ENCODE measurements at regions not wholly inside any gene's neighbourhood (a gene's known extent, or its start where the extent isn't known, plus 50 kb on each side); places are given as distances from the start of the nearest gene placed in this dataset.

DNA sequence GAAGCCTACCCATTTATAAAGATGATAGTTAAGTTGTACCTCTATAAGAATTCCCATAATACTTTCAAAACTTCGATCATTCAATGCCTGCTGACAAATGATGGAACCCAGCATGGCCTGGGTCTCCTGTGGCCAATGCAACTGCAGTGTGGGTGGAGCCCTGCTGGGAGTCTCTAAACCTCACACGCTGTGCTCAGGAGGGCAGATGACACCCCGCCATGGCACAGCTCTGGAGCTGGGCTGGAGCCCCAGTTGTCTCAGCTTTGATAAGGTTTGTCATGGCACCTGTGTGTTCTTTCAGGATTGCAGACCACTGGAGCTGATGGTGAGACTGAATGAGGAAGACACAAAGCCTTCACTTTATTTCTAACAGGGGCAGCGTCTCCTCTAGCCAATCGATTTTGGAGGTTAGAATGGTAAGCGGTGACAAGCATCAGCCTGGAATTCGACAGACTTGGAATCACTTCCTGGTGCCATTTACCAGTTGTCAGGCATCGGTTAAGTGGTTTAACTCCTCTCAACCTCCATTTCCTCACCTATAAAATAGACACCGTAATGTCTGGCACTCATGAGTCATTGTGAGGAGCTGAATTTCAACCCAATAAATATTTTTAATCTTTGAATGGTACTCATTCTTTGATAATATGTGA, 383.6 kb upstream of the SALL3 start:
- FAIRE-seq, result no peak
- no peak for DNase-seq (ENCODE audit: insufficient read length, low spot score)

DNA sequence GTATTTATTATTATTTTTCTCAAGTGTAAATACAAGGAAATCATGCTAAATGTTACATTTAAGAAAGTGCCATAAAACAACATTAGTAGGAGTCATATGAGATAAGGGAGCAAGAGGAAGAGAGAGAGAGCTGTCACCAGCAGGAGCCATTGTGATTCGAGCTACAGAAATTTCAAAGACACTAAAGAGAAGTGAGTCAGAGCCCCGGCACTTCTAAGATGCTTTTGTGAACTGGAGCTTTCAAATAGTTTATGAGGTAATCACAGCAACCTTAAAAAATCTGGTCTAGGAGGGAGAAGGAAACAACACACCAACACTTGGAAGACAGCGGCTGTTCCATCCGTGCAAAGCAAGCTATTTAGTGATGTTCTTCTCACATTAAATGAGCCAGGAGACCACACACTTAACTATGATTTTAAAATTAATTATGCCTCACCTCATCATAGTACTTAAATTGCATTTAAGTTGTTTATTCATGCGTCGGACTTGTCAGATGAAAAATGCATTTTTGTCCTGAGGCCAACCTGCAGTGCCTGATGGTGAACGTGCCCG, 382.7 kb upstream of the SALL3 start:
- DNase-seq (ENCODE audit: insufficient read length, low spot score) (no peak), FAIRE-seq (no peak)

DNA sequence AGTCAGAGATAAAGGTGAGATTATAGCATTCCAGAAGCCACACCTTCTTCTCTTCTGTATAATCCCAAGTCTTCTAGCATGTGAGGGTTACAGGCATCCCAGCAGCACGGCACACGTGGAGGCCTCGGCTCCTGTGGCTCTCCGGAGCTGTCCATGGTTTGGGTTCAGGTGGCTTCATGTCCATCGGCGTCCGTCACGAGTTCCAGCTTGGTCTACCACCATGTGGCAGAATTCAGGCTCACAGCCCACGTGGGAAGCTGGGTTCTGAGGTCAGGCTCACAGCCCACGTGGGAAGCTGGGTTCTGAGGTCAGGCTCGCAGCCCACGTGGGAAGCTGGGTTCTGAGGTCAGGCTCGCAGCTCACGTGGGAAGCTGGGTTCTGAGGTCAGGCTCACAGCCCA, 378.3 kb upstream of the SALL3 start:
- no peak for FAIRE-seq
- no peak for DNase-seq (ENCODE audit: insufficient read length, low spot score)

DNA sequence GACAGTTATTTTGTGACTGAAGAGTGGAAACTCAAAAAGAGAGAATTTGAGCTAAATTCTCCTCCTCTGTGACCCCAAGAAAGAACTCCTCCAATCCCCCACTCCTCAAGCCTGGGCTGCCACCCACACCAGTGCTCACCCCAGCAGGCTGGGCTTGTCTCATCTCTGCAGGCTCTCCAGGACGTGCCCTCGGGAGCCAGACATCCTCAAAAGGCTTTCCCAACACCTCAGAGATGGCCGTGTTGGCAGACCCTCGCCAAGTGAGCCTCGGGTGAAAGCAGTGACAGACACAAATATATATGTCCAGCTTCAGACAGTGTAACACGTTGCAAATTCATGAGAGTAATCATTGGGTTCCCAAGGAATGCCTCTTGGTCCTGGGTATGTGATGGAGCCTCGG, 377.7 kb upstream of the SALL3 start:
- FAIRE-seq (no peak), DNase-seq (ENCODE audit: insufficient read length, low spot score) (no peak)

DNA sequence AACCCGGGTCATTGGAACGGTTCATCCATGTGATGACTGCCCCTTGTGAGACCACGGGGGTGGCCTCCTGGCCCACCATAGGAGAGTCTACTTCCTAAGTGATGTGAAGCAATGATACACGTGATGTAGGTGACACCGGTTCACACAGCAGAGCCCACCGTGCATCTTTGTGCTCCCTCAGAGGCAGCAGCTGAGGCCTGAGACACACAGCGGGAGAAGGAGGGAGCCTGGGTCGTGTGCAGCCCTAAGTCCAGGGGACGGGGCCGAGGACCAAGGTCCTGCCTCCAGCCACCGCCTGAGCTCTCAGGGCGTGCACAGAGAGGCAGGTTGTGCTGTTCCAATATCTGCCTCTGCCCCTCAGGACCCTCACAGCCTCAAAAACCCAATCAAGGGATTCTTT, 377.2 kb upstream of the SALL3 start:
- no peak for FAIRE-seq
- no peak for DNase-seq (ENCODE audit: insufficient read length, low spot score)

DNA sequence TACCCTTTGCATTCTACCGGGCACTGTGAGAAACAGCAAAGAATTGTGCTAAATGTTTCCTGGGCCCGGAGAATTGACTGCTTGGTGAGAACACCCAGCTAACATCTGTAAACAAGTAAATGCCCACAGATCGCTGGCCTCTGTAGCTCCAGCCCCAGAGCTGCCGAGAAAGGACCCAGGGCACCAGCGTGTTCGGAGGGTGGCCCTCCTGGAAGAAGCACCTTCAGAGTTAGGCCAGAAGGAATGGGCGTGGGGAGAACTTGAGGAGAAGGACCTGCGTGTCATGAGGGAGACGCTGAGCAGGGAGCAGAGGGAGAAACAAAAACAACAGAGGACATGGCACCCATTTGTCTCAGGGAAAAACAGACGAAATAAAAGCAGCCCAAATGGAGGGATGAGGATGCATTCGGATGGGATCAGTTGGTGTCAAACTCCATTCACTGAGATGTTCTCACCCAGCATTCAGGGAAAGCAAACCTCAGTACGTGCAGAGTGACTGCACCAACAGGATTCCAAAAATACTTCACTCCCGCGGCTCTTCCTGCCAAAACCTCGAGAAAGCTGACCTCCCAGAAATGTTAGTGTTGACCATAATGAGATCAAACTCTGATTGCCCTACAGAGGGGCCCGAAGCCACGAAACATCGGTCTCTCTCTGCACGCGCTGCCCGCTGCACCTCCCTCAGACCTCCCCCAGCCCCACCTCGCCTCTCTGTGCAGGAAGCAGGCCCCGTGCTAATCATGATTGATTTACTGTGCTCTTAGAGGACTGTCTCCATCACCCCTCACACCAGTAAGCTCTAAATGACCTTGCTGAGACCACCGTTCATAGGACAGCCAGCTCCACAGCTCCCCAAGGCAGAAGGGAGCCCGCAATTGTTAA, 376.3 kb upstream of the SALL3 start:
- no peak for DNase-seq (ENCODE audit: insufficient read length, low spot score)
- no peak for FAIRE-seq

DNA sequence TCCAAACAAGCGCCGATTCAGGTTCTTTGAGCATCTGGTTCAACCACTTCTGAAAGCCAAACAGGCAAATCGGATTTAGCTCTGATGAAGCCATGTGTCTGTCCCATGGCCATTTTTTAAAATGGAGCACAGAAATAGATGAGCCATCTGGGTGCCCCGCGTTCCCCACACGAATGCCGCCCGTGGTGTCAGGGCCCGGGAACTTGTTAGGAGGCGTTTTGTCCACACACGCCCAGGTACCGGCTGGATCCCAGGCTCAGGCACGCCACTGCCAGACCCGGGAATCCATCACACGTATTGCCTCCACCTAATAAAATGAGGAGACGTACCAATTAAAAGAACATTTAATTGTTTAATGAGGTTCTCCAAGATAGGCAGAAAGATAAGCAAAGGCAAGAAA, 374.4 kb upstream of the SALL3 start:
- no peak for DNase-seq (ENCODE audit: insufficient read length, low spot score)
- no peak for FAIRE-seq

DNA sequence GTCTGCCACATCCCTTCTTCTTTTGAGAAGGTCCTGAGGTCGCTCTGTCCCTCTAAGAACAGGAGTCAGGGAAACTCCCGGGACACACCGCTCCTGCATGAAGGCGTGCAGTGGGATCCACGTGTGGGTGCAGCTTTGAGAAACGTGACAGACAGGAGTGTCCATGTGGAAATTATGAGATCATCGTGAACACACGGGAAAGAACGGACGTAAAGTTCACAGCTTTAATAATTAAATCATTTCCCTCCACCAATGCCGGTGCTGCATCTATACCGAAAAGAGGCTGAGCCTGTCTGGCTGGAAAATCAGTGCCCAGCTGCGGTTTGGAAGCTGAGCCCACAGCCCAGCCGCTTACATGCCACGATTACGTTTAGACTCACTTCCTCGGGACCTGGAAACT, 372.4 kb upstream of the SALL3 start:
- DNase-seq (ENCODE audit: insufficient read length, low spot score) (no peak), FAIRE-seq (no peak)

DNA sequence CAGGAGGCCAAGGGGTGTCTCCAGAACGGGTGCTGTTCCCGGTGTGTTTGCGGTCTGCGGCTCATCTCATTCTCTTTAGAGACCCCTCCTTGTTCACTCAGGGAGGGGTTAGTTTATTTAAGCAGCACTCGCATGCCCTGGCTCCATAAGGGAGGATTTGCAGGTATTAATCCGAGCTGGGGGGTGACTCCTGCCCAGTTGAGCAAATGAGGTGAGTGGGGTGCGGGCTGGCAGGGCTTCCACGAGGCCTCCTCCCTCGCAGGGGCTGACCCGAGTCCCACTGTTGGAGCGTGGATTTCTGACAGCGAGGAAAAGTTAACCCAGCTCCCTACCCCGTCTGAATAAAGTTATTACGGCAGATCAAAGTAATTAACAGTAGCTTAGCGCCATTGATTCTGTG, 371.8 kb upstream of the SALL3 start:
- FAIRE-seq (no peak), DNase-seq (ENCODE audit: insufficient read length, low spot score) (no peak)

DNA sequence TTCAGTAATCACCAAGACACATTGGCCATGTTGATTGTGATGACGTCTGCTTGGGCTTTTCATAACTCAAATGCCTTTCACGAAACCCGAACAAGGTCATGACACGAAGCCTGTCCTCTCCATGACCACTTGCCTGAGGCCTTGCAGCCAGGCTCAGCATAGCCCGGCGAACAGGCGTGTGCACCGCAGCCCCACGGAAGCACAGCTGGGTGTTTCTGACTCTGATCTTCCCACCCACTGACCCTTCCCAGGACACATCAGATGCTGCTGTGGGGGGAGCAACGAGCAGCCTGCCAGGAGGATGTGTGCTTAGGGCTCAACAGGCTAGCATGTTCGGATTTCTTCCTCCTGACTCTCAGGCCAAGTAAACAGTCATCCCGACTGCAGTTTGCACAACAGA, 369.4 kb upstream of the SALL3 start:
- DNase-seq (ENCODE audit: insufficient read length, low spot score) (no peak), FAIRE-seq (no peak)

DNA sequence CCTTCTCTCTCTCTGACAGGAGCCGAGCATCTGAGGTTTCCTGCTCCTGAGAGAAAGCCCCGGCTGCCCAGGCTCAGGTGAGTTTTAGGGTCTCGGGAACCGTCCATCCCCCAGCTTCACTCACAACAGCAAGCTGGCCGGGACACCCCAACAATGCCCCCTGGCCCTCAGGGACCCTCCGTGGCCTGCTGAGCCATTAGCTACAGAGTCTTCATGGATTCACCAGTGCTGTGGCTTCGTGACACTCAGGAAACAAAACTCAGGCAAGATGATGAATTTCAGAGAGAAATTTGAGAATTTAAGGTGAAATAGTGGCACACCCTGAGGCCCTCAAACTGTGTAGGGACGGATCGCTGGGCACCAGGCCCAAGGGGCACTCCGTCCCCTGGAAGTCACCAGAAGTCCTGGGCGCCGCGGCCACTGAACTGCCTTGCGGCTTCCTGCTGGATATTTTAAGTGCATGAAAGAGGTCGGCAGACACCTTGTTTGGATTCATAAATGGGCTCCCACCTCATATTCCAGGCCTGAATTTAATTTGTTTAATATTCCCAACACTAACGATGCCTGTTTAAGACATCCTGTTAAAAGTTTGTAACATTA, 368.3 kb upstream of the SALL3 start:
- DNase-seq (ENCODE audit: insufficient read length, low spot score) (no peak), FAIRE-seq (no peak)

DNA sequence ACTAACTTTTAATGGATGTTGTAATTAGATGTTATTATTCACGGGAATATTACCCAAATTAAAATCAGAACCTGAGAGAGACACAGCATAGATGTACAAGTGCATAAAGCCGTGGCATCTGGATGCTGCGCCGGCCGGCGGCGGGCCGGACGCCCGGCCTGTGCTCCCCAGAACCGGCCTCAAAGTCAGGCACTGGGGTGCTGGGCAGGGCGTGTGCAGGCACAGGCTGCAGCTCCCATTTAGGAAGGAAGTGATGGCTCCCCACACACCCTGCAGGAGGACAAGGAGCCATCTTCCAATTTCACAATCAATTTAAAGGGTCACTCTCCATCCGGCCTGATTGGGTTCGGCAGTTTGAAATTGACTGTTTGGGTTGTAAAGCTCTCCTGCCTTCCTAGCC, 367.7 kb upstream of the SALL3 start:
- FAIRE-seq (no peak), DNase-seq (ENCODE audit: insufficient read length, low spot score) (no peak)

DNA sequence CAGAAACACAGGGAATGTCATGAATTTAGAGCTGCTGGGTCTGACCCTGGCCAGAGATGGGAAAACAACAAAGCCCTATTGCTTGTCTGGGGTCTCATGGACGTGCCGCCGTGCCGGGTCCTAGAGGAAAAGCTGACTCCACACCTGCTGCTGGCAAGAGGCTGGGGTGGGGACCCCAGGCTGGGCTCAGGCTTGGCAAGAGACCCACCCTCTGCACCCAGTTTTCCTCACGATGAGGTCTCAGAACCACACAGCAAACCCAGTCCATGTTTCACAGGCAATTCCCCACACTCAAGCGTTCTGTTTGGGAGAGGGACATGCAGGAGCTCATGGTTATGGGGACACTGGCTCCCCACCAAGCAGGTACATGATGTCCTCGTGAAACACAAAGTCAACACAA, 367.3 kb upstream of the SALL3 start:
- no peak for FAIRE-seq

DNA sequence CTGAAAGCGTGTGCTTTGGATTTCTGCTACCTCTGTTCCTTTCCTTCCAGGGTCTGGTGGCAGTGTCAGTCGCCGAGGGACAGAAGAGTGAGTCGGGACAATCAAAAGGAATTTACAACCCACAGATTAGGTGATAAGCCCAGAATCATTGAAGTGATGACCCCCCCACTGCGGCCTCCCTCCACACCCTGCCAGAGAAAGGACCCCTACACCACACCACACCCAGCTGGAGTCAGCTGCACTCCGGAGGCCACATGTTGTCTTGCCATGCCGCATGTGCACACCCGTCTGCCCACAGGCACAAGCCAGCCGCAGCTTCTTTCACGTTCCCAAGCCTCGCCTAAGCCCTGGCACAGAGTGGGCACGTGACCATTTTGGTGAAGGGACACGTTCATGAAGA, 366.8 kb upstream of the SALL3 start:
- FAIRE-seq, result no peak
- no peak for DNase-seq (ENCODE audit: insufficient read length, low spot score)

More for the DNA sequence above, 367.3 kb upstream of the SALL3 start:
- DNase-seq (ENCODE audit: insufficient read length, low spot score), result no peak

DNA sequence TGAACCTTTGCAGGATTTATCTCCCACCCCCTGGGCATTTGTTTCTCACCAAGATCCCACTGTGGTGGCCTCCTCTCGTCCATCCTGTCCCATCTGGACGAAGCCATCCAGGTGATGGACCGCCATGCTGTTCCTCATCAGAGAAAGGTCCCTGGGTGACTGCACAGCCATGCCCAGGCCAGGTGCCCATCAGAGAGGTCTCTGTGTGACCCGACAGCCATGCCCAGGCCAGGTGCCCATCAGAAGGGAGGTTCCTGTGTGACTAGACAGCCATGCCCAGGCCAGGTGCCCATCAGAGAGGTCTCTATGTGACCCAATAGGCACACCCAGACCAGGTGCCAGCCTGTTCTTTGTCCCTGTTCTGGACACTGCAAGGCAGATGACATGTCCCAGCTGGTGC, 360.9 kb upstream of the SALL3 start:
- FAIRE-seq (no peak), DNase-seq (ENCODE audit: insufficient read length, low spot score) (no peak)

DNA sequence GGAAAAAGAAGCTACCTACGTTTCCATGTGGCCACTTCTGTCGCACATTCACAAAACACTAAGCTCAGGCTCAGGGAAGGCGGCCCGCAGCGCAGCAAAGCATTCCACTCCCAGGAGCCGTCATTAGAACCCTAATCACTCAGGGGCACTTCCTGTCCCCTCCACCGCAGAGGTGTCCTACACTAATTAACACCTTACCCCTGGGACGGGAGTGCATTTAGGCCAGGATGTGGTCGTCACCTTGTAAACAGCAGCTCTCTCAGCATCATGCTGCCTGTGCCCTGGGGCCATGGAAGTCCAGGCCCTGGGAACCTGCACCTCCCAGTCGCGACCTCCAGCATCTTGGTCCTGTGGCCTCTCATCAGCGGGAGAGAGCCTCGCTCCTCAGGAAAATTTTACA, 359.8 kb upstream of the SALL3 start:
- DNase-seq (ENCODE audit: insufficient read length, low spot score) (no peak), FAIRE-seq (no peak)

DNA sequence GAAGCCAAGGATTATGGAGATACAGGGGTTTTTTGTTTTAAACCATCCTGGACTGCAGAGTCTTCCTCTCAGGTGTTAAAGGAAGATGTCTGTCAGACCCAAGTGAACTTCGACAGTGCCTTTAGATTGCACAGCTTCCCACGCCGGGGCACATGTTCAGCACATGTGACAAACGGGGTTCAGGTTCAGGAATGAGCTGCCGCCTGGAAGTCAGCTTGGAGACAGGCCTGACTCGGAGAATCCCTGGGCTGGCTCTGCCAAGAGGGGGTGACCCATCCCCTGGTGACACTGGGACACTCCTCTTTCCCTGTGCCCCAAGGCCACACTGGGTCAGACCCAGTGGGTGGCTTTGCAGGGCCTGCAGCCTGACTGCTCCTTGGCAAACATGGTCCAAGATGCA, 359.3 kb upstream of the SALL3 start:
- DNase-seq (ENCODE audit: insufficient read length, low spot score) (no peak), FAIRE-seq (no peak)

DNA sequence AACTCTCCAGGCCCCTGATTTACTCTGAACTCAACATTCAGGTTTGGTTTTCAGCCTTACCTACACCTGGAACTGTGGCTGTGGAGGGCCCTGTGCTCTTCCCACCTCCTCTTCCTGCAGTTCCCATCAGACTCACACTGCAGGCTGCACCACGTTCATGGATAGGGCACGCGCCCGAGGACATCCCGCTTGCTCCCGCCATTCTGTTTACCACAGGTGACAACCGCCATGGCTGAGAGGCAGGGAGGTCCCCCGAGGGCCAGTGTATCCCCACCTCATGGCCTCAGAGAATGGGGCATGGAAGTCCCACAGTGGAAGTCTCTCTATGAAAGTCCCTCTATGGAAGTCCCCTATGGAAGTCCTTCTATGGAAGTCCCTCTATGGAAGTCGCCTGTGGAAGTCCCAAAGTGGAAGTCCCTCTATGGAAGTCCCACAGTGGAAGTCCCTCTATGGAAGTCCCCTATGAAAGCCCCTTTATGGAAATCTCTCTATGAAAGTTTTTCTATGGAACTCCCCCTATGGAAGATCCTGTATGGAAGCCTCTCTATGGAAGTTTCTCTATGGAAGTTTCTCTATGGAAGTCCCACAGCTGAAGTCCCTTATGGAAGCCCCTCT, 358.4 kb upstream of the SALL3 start:
- DNase-seq (ENCODE audit: insufficient read length, low spot score), result no peak
- no peak for FAIRE-seq

DNA sequence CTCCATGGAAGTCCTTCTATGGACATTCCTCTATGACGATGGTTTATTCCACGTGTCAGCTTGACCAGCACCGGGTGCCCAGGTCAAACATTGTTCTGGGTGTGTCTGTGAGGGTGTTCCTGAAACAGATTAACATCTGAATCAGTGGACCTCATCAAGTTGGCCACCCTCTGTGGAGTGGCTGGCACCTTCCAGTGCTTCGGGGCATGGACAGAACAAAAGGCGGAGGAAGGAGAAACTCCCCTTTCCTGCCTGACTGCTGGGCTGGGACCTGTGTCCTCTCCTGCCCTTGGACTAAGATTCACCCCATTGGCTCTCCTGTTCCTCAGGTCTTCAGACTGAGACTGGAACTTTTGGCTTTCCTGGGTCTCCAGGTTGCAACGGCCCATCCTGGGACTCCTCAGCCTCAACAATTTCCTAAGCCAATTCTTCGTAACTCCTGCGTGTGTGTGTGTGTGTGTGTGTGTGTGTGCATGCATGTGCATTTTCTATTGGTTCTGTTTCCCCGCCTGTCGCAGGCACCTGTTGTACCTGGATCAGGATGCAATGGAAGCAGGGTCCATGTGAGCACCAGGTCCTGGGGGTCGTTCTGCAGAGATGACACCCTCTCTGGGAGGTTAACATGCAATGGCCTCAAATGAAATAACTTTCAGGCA, 357.2 kb upstream of the SALL3 start:
- DNase-seq (ENCODE audit: insufficient read length, low spot score) (no peak), FAIRE-seq (no peak)

DNA sequence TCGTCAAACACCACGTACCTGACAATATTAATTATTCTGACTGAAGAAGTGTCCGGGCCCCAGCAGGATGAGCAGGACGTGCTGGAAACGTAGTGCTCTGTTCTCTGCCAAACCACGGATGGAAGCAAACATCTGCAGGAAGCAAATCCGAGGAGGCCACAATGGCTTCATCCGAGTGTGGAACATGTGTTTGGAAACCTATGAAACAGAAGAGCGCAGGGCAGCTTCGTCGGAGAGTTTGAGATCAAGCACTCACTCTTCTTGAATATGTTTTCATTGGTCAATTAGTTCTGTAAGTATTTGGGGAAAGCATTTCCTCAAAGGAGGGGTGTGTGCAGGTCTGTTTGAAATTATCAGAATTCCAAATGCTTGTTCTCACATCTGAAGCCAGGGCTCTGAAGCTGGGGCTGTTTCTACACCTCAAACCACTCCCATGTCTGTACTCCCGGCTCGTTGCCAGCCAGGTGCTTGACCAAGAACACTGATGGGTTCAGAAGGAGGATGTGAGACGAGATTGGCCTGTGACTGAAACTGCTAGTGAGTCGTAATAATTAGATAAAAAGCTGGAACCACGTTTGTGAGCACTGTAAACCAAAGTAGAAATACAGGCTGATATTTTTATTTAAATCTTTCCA, 356.6 kb upstream of the SALL3 start:
- no peak for FAIRE-seq
- DNase-seq (ENCODE audit: insufficient read length, low spot score), result no peak
